HG03196 (cell line): ENCODE measurements at regions not wholly inside any gene's neighbourhood (a gene's known extent, or its start where the extent isn't known, plus 50 kb on each side); places are given as distances from the start of the nearest gene placed in this dataset.

ENCODE experiments used
- ATAC-seq: cut with Tn5 transposase; IDR thresholded peaks from one replicate; pipeline ENCODE4 v1.9.1; 2021; ENCODE audit not compliant: unreplicated experiment

- ATAC-seq: no peak
These were observed 133.5 kb upstream of the ONECUT1 start for GRCh38 chr15:52923626-52924025.

GRCh38 chr15:52922871-52923270 lies 132.7 kb upstream of the ONECUT1 start:
- no peak for ATAC-seq

- no peak for ATAC-seq
These were observed 122.0 kb upstream of the ONECUT1 start for GRCh38 chr15:52912172-52912571.

GRCh38 chr15:52893338-52893737 lies 103.2 kb upstream of the ONECUT1 start:
- no peak for ATAC-seq

- ATAC-seq: no peak
These were observed 89.8 kb upstream of the ONECUT1 start for GRCh38 chr15:52879904-52880303.

- no peak for ATAC-seq
These were observed 89.0 kb upstream of the ONECUT1 start for GRCh38 chr15:52879145-52879544.

GRCh38 chr15:52876991-52877663 lies 87.0 kb upstream of the ONECUT1 start:
- no peak for ATAC-seq

GRCh38 chr15:52872036-52872818 lies 82.1 kb upstream of the ONECUT1 start:
- ATAC-seq: no peak

GRCh38 chr15:52870015-52870414 lies 79.9 kb upstream of the ONECUT1 start:
- no peak for ATAC-seq

GRCh38 chr15:52866698-52867097 lies 76.6 kb upstream of the ONECUT1 start:
- no peak for ATAC-seq

GRCh38 chr15:52862677-52863076 lies 72.5 kb upstream of the ONECUT1 start:
- no peak for ATAC-seq

- no peak for ATAC-seq
These were observed 68.6 kb upstream of the ONECUT1 start for GRCh38 chr15:52858782-52859176.

- no peak for ATAC-seq
These were observed 68.0 kb upstream of the ONECUT1 start for GRCh38 chr15:52857937-52858781.

- ATAC-seq: no peak
These were observed 67.3 kb upstream of the ONECUT1 start for GRCh38 chr15:52857471-52857870.

GRCh38 chr15:52856286-52856685 lies 66.2 kb upstream of the ONECUT1 start:
- no peak for ATAC-seq

- no peak for ATAC-seq
These were observed 65.0 kb upstream of the ONECUT1 start for GRCh38 chr15:52855157-52855556.

- ATAC-seq: no peak
These were observed 54.7 kb upstream of the ONECUT1 start for GRCh38 chr15:52844823-52845222.
